ENCODE measurements at regions not wholly inside any gene's neighbourhood (a gene's known extent, or its start where the extent isn't known, plus 50 kb on each side); places are given as distances from the start of the nearest gene placed in this dataset.

DNA sequence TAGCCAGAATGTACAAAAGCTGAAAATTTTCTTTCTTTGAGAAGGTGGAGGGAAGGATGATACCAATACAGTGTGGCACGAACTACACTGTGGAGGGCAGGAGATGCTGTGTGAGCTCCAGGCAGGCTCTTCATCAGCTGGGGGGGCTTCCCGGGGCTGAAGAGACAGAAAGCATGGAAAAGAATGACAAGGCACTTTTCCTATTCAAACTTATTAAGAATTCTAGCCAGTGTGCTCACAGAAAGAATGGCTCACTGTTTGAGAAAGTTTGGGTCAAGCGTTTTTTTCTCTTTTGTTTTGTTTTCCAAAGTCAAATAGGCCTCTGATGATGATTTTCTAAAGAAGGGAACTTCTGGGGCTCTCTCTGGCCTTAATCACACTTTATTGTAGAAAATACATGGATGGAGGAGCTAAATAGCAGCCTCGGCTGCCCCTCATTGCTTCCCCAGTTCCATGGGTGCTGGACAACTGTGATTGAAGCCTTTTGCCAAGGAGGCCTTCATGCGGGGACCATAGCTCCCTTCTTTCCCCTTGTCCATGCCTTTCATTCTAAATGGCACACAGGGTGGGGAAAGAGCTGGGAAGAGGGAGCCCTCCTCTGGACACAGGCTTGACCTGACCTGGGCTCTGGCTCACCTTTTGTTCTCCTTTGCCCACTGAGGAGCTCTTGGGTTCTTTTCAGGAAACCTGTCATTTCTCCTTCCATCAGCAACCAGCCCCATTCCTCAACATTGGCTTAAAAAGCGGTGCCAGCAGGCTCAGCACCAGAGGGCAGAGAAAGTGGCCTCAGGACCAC is 130.6 kb downstream of the TDRD15 start:
- no peak for DNase-seq

DNA sequence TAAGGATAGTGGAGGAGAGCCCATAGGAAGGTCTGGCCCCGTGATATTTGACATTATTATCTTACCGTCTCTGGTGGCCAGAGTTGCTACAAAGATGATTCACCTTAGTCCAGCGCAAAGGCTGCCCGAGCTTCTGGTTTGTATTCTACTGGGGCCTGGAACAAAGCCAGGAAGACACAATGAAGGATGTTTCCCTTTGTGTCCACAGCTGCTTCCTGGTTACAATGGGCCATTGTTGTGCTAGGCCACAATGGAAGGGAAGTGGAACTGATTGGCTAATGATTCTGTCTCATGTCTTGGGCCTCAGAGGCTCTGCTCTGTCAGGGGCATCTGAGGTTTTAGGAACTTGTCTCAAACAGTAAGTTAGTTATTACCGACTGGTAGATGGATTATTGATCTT is 132.2 kb downstream of the TDRD15 start:
- peak; percentile 72 for DNase-seq

DNA sequence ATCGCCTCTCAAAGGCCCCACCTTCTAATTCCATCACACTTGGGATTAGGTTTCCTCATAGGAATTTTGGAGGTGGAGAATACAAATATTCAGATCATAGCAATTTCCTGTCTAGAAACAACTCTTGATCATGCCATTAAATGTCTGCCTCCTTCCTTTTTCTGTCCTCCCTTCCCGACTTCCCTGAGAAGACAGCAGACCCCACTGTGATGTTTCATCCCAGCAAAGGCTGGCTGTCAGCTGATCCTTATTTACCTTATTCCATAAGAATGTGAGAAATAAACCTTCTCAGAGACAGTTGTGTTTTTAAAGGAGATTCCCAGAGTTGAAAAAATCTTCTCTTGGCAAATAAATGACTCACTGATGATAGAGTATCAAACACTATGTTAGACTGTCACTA is 133.9 kb downstream of the TDRD15 start:
- no peak for DNase-seq

DNA sequence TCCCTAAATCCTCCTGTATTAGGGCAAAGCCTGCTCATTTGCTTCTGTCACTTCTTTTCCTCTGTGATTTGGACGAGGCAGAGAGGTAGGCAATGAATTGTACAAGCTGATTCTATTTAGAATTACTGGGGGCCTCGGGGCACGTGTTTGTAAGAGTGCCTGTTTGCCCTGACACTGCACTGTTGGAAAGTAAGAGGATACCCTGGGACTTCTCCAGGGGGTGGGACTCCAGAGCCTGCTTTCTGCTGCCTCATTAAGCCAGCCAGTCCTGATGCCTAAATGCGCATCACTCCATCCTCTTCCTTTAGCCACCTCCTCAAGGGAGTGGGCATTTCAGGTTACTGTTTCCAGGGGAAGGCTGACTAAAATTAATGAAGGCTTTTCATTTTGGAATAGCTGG is 134.3 kb downstream of the TDRD15 start:
- DNase-seq: no peak

DNA sequence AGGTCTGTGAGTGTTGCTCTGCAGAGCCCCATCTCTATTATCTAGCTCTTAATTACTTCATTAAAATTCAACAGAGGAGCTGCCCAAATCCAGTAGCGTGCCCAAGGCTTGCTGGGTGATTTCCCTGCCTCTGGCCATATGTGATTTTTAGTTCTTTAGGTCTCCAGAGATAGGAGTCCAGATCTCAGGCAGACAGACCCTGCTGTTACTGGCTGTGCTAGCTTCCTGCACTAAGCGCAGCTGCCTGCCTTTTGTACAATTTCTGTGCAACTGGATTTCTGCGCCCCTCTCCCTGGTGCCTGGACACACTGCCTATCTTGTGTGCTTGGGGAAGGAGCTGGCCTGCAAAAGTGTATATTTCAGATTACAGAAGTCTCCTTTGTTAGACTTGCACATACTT is 136.5 kb downstream of the TDRD15 start:
- no peak for DNase-seq

DNA sequence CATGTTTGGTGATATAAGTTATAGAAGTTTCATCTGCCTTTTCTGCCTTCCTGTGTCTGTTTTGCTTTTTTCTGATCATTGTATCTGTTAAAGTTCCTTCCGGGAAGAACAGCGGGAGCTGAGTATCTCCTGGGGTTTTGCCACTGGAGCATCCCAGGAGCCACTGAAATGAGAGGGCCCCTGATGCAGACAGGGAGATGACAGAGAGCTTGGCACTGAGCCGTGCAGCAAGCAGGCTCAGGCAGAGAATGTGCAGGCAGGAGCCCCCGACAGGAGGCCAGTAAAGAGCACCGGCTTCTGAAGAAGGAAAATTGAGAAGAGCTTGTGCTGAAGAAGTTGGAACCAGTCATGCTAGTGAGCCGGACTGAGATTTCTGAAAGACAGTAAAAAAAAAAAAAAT is 137.8 kb downstream of the TDRD15 start:
- DNase-seq: no peak

DNA sequence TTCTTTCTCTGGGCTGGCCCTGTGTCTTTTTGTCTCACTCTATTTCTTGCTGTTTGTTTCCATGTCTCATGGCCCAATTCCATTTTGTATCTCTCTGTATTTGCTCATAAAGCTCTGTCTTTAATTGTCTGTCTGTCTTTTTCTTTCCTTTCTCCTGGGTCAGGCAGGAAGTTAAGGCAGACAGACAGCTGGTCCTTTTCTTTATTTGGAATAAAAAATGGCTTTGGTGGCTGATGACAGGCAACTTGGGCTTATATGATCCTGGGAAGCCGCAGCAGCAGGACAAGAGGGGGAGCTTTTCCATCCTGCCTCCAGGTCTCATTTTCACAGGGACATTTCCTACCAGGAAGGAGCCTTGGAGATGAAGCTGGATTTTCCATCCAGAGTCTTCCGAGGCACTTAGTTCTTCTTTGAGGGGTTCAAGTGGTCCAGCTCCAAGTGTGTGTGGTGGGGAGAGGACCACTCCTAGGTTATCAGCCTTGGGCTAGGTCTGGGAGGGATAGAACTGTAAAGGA is 138.7 kb downstream of the TDRD15 start:
- DNase-seq: no peak

DNA sequence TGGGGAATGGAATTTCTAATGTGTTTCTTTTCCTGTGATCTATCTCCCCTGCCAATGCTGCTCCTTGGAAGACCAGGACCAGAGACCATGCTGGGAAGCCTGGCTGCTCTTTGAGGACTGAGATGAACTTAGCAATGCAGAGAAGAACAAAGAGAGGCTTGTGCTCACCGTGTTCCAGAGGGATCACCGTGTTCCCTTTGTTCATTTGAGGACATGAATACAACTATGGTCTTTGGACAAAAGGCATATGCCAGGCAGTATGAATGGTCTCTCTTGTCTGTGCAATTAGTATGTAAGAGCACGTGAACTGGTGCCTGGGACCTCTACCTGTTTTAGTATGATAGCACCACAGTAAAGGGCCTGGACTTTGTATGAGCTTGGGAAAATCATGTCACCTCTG is 139.9 kb downstream of the TDRD15 start:
- peak; percentile 46 for DNase-seq

DNA sequence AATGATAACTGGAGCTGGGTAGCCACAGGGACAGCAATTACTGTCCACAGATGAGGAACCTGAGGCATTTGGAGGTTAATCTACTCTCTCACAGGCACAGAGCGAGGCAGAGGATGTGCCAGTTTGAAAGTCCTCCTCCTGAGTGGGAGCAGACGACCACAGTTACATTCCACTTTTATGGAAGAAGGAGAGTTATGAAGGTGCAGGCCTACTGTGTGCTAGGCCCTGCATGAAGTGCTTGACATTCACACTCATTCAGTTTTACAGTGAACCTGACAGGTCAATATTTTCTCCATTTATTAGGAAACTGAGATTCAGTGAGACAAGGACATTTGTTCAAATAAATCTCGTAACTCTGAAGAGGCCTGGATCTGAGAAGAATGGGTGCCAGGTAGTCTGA is 142.0 kb downstream of the TDRD15 start:
- no peak for DNase-seq

DNA sequence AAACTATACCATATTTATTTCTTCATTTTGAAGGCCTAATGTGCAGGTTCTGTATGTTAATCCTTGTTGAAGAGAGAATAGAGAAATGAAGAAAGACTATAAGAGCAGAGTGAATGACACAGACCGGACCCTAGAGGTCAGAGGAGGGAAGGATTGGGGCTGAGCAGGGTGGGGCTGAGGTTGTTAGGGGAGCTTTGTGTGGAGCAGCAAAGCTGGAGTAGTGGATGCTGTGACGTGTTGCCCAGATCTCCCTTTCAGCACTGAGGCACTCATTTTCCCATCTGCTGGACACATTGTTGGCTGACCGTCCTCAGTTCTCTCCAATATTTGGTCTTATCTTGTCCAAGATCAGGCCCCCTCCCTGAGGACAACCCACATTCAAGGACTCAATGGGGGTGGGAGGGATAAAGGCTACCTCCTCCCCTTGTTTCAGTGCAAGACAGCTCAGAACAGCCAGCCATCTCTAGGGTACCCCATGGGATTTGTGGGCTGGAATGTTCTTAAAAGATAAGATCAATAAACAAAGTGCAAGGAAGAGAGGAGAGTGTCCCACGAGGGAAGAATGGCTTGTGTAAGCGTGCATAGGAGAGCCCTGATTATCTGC is 143.6 kb downstream of the TDRD15 start:
- no peak for DNase-seq

DNA sequence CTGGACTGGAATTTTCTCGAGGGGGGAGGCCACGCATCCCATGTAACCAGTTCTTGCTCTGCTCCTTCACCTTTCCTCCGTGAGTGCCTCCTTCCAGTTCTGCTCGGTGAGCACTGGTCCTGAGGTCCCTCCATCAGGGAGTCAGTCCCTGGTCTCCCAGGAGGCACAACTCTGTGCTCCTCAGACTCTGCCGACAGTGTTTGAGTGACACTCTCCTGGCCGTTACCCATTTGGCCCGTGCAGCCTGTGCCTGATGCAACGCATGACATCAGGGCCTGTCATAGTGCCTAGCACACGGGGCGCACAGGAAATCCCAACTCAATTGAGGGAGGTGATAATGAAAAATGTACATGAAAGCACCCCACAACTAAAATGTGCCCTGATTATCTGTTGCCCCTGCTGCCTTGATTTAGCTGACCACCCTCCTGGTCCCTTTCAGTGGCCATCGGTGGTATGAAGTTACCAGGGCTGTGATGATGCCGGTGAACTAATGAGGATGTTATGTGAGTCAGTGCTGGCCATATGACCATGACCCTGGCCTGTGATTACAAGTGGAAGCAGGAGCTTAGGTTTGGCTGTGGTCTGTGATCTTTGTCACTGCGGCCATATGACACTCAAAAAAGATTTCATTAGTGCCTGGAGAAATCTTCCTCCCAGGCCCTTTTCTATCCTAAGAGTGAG is 144.6 kb downstream of the TDRD15 start:
- DNase-seq: no peak

DNA sequence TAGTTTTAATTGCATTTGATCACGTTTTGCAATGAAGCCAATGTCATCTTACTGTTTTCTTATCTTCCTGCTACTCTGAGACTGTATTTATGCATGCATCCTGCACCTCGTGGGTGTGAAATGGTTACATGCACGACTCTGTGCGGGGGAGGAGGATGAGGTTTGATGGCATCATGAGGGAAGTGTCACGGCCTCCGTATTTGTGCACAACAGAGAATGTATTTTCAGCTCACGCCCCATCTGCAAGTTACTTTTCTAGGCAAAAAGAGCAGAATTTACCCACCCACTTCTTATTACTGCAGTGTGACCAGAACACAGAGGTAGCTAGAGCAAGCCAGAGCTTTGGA is 145.1 kb downstream of the TDRD15 start:
- DNase-seq: no peak

DNA sequence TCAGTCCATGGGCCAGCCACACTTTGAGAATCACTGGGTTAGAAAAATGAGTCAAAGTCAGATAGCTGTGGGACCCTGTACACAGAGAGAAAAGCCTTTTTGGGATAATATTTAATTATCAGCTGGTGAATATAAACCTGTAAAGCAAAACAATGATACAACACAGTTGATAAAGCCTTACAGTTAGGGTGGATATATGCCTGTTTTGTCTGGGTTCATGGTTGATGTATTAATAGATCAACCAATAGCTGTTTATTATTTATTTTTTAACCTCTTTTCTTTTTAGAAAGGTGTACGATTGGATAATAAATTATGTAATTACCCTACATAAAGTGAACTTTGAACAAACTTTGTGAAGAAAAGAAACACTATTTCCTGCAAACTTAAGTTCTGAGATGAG is 145.6 kb downstream of the TDRD15 start:
- no peak for DNase-seq

DNA sequence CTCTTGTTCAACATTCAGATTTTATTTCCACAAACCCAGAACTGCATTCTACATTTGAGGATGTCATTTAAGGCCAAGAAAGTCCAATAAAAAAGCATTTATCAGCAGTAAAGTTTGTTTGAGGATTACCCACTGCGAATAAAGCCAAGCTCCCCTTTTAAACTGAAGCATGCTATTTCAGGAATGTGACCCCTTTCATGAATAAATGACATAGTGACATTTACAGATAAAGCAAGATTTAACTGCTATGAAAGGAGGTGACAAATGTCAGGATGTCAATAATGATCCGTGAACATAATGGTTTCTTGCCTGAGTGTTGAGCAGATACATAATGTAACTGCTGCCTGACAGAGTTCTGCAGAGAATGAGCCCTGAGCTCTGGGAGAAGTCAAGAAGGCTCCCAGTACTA is 146.3 kb downstream of the TDRD15 start:
- DNase-seq: no peak

DNA sequence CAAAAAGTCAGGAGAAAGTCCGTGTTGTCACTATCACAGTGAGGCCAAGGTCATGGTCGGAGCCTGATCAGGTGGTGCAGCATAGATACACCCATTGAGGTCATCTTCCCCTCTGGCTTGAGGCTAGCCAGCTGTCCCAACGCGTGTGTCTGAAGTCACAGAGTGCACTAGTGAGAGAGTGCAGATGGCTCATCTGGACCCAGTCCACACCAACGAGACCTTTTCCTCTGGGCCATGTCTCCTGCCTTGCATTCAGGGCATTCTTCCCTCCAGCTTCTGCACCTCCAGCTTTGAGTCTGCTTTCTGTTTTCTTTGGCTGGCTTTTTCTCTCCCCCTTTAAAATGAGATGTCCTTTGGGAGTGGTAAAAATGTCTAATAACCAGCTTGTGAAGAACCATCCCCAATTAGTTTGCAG is 146.9 kb downstream of the TDRD15 start:
- DNase-seq: no peak

DNA sequence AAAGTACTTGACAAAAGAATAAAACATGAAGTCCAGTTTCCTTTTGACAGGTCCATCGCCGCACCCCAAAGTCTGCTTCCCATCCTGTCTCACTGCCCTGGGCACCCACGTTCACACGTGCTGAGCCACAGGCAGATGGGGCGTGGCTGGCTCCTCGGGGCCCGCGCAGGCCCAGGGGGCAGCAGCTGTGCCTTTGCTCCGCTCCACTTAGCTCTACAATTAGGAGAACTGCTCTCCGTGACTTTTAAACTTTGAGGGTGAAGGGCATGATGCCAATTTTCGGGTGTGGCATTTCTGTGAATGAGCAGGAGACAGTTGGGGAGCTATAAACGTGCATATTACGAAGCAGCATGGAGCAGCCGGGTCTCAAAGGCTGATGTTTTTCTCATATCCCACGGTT is 152.4 kb downstream of the TDRD15 start:
- DNase-seq: no peak

DNA sequence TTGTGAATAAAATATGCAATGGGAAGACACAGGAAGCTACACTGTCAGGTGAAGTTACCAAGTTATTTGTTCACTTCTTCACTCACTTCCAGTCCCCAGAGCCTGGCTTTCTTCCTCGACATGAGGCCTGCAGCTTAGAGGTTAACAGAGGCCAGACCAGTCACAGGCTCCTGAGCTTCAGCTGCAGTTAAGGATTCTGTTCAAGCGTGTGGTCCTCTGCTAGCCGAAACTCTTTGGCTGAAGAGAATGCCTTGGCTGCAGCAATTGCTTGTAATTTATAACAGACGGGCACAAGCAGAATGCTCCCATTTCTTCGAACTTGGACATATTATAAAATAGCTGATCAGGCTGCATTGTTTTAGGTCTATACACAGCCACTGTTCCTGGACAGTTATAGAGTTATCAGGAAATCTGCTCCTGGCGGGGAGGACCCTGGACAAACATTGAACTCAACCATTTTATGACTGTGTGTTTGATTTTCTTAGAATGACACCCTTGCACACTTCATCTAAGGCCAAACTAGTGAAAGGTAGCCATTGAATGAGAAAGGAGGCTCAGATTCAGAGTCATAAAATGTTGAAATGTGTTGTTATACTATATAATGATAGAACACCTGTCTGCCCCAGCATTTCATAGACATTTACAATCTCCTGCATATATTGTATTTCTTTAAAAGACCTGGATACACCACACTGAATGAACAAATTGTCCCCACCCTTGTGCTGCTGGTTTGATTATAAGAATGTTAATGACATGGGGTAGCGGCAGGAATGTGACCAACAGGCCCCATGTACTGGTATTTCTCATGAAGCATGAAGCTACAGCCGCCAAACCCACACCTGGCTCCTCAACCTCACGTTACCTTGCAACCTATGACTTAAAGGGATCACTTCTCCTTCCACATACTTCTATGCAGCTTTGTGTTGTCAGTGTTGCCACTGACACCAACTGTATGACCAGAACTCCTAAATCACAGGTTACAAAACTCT is 153.6 kb downstream of the TDRD15 start:
- no peak for DNase-seq

DNA sequence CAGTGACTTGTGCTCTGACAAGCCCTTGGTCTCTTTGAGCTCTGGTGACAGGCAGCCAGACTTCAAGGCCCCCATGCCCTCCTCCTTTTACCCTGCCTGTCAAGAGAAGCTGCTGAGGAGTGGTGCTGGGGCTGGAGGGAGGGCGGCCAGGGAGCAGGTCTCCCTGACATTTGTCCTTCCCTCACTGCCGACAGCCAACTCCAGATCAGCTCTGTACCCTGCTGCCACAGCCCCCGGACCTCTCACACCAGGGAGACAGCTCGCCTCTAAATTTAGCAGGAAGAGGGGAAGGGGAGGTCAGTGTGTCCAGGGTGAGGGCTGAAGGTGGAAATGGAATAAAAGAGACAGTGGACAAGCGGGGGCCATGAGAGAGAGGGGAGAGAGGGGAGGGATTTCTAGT is 155.8 kb downstream of the TDRD15 start:
- no peak for DNase-seq

DNA sequence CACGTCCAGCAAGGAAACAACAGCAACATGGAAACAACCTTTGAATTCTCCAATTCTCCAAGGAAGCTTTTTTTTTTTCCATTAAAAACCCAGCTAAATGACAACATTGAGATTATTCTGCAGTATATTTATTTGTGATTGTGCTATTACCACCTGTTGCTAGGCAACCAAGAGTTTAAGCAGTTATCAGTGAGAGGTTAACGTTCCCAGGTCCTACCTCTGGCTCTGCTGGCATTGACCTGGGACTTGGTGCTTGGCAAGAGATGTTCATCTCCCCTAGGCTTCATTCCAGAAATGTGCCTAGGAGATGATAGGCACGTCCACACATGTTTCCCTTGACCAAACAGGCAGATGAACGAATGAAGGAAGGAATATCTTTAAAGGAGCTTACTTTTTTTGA is 157.0 kb downstream of the TDRD15 start:
- no peak for DNase-seq

DNA sequence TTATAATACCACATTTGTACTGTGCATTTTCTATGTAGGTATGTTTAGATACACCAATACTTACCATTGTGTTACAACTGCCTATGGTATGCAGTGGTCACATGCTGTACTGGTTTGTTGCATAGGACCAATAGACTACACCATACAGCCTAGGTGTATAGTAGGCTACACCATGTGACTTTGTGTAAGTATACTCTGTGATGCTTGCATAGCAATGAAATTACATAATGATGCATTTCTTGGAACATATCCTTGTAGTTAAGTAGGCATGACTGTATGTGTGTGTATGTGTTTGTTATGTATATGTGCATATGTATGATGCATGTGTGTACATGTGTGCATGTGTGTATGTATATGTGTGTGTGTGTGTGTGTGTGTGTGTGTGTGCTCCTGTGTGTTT is 157.6 kb downstream of the TDRD15 start:
- no peak for DNase-seq

DNA sequence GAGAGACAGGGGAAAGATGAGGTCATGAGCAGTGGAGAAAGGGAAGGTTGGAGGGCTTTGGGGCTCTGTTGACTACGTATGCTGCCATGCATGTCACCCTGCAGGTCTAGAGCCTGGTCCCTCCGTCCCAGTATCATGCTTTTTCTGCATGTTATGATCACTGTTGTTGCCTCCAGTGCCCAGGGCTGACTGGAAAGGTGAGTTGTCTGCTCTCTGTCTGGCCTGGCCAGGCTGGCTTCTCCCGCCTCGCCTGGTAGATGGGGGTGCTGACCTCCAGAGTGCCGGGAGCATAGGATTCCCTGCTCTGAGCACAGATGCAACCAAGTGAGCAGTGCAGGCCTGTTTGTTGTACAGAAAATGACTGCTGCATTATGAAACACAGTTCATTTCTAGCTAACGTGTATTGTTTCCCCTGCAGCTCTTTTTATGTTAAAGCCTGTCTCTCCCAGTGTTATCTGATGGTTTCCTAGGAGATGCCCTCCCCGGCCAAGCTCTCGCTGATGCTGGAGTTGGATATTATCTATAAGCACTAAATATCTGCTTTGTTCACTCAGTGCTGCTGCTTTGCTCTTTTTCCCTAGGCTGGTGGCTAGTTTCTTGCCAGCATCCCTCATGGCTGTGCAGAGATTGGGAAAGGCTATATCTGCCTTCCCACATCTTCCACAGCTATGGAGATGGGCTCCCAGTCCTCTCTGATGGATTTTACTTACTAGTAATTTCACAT is 158.2 kb downstream of the TDRD15 start:
- no peak for DNase-seq

DNA sequence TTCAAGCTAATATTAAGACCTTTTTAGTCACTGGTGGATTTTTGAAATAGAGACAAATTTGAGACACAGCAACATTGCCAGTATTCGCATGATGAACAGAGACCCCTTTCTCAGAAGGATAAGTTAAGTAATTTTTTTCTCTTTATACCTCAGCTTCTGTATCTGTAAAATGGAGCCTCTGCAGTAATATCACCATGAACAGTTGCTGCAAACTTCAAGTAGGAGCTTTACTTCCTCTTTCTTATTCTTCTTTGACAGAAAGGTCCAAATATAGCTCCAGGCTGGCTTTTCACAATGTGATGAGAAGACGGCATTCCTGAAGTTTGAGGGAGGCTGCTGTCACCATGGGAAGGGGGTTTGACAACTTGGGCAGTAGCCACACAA is 158.7 kb downstream of the TDRD15 start:
- DNase-seq: no peak
